A549 (cell line): ENCODE measurements at regions not wholly inside any gene's neighbourhood (a gene's known extent, or its start where the extent isn't known, plus 50 kb on each side); places are given as distances from the start of the nearest gene placed in this dataset.

ENCODE experiments used
- ATAC-seq, 2 experiments: fragments of 200-7000 bp in 1 of 2; fragments of >200 bp in 1 of 2; cut with Nextera tagmentation in 1 of 2; cut with Tn5 transposase in 1 of 2; 3 replicates each; pipeline versions ENCODE4 v1.8.0 to v1.9.1; 2018 to 2020; ENCODE audit warnings: mild to moderate bottlenecking in 1 of 2, moderate library complexity in 1 of 2
- CTCF ChIA-PET: fragments of 300-600 bp; sonication (Branson Sonifier 250); formaldehyde crosslinking; extraction: SDS; loops from one replicate; lab custom pipeline; 2021; ENCODE audit warnings: antibody characterized with exemption, inconsistent platforms; lab: Yijun Ruan, JAX
- POLR2A ChIA-PET: fragments of 350-600 bp; formaldehyde crosslinking; extraction: SDS; loops from one replicate; lab custom pipeline; 2021; ENCODE audit warnings: antibody characterized with exemption, inconsistent platforms; lab: Yijun Ruan, JAX
- DNase-seq, 2 experiments: peaks; one replicate each; pipeline versions ENCODE4 v3.0.0 to v3.0.0-alpha.2; 2011 to 2016; ENCODE audit warnings: low read depth in 1 of 2, low spot score in 1 of 2
- FAIRE-seq: peaks from 2 replicates; lab custom pipeline; 2011; peaks lifted over from hg19 to GRCh38; lab: Jason Lieb, UNC
- H3K27ac ChIP-seq, 2 experiments: fragments of >200 bp; sonication (Bioruptor Twin); formaldehyde crosslinking; 3 replicates each; pipeline ENCODE4 v1.5.1; 2016 to 2017
- H3K4me1 ChIP-seq: fragments of >200 bp; sonication (Bioruptor Twin); formaldehyde crosslinking; 3 replicates; pipeline ENCODE4 v1.6.1; 2016
- H3K4me2 ChIP-seq: fragments of >200 bp; sonication (Bioruptor Twin); formaldehyde crosslinking; 3 replicates; pipeline ENCODE4 v1.6.1; 2016
- H3K4me3 ChIP-seq: fragments of >200 bp; sonication (Bioruptor Twin); formaldehyde crosslinking; 3 replicates; pipeline ENCODE4 v1.5.1; 2016
- H3K9me3 ChIP-seq: fragments of >200 bp; sonication (Bioruptor Twin); formaldehyde crosslinking; 3 replicates; pipeline ENCODE4 v1.6.1; 2016
- CEBPB ChIP-seq, 2 experiments: fragments of >200 bp in 1 of 2; sonication (Bioruptor Twin) in 1 of 2; formaldehyde crosslinking in 1 of 2; IDR thresholded peaks; 2 replicates each; pipeline ENCODE4 v1.6.1; 2012 to 2016
- EHMT2 ChIP-seq: fragments of 200-600 bp; sonication (generic); IDR thresholded peaks from 2 replicates; pipeline ENCODE4 v1.6.1; 2016; ENCODE audit warnings: antibody characterized with exemption, low read depth, mild to moderate bottlenecking, moderate library complexity
- ELK1 ChIP-seq: fragments of 150-350 bp; IDR thresholded peaks from 2 replicates; pipeline ENCODE4 v1.6.1; 2014; ENCODE audit warnings: low read depth, mild to moderate bottlenecking, low read length
- EP300 ChIP-seq, 2 experiments: fragments of >200 bp; sonication (Bioruptor Twin); formaldehyde crosslinking; IDR thresholded peaks; 2 replicates in 1 of 2; 3 replicates in 1 of 2; pipeline ENCODE4 v1.6.1; 2016 to 2017
- FOSB ChIP-seq: fragments of 250-450 bp; sonication (Bioruptor Pico); IDR thresholded peaks from 2 replicates; pipeline ENCODE4 v1.5.0; 2020; ENCODE audit warnings: mild to moderate bottlenecking, moderate library complexity
- FOXS1 ChIP-seq: fragments of 250-450 bp; sonication (Bioruptor Pico); IDR thresholded peaks from 2 replicates; pipeline ENCODE4 v1.5.0; 2020; ENCODE audit warnings: mild to moderate bottlenecking, moderate library complexity
- HDAC2 ChIP-seq: fragments of 200-600 bp; sonication (generic); IDR thresholded peaks from 2 replicates; pipeline ENCODE4 v1.6.1; 2016
- HEYL ChIP-seq: fragments of 250-450 bp; sonication (Bioruptor Pico); IDR thresholded peaks from 2 replicates; pipeline ENCODE4 v1.8.0; 2021; ENCODE audit warnings: mild to moderate bottlenecking, moderate library complexity
- HOXA7 ChIP-seq: fragments of 250-450 bp; sonication (Bioruptor Pico); IDR thresholded peaks from 2 replicates; pipeline ENCODE4 v1.5.0; 2020; ENCODE audit warnings: mild to moderate bottlenecking, moderate library complexity
- HOXB13 ChIP-seq: fragments of 250-450 bp; sonication (Bioruptor Pico); IDR thresholded peaks from 2 replicates; pipeline ENCODE4 v1.5.0; 2020; ENCODE audit warnings: low read depth, mild to moderate bottlenecking, moderate library complexity
- HOXB5 ChIP-seq: fragments of 250-450 bp; sonication (Bioruptor Pico); IDR thresholded peaks from 2 replicates; pipeline ENCODE4 v1.5.0; 2020; ENCODE audit warnings: mild to moderate bottlenecking, moderate library complexity
- KDM5A ChIP-seq: fragments of 200-600 bp; sonication (generic); IDR thresholded peaks from 2 replicates; pipeline ENCODE4 v1.6.1; 2016; ENCODE audit warnings: antibody characterized with exemption, mild to moderate bottlenecking
- MAX ChIP-seq: IDR thresholded peaks from 2 replicates; pipeline ENCODE4 v1.6.1; 2012
- MAZ ChIP-seq: fragments of 150-350 bp; IDR thresholded peaks from 2 replicates; pipeline ENCODE4 v1.6.1; 2014; ENCODE audit warnings: antibody characterized with exemption, low read depth, low read length, borderline replicate concordance
- NFE2L2 ChIP-seq: fragments of 150-350 bp; conservative IDR thresholded peaks from 2 replicates; pipeline ENCODE4 v1.6.1; 2014; ENCODE audit warnings: low read length
- POLR2A ChIP-seq: IDR thresholded peaks from 2 replicates; pipeline ENCODE4 v1.6.1; 2012; ENCODE audit warnings: mild to moderate bottlenecking, low read length
- POLR2AphosphoS2 ChIP-seq: conservative IDR thresholded peaks from 2 replicates; pipeline ENCODE4 v1.6.1; 2012; ENCODE audit warnings: low read length, improper control_type of control experiment, inconsistent platforms
- RCOR1 ChIP-seq: fragments of 150-350 bp; IDR thresholded peaks from 2 replicates; pipeline ENCODE4 v1.6.1; 2014; ENCODE audit warnings: antibody characterized with exemption, low read length, low read depth
- REST ChIP-seq: fragments of 200-600 bp; sonication (generic); IDR thresholded peaks from 2 replicates; pipeline ENCODE4 v1.6.1; 2016; ENCODE audit warnings: antibody characterized with exemption, mild to moderate bottlenecking, moderate library complexity
- RFX5 ChIP-seq: fragments of 450-650 bp; IDR thresholded peaks from 2 replicates; pipeline ENCODE4 v1.7.1; 2014; ENCODE audit warnings: antibody characterized with exemption, mild to moderate bottlenecking, moderate library complexity
- SMC3 ChIP-seq: fragments of >200 bp; sonication (Bioruptor Twin); formaldehyde crosslinking; IDR thresholded peaks from 3 replicates; pipeline ENCODE4 v1.6.1; 2018; ENCODE audit warnings: inconsistent platforms
- SREBF2 ChIP-seq: fragments of 450-650 bp; IDR thresholded peaks from 2 replicates; pipeline ENCODE4 v1.6.1; 2014; ENCODE audit warnings: mild to moderate bottlenecking, moderate library complexity
- TFCP2L1 ChIP-seq: fragments of 250-450 bp; sonication (Bioruptor Pico); IDR thresholded peaks from 2 replicates; pipeline ENCODE4 v1.5.0; 2021; ENCODE audit warnings: mild to moderate bottlenecking
- TP53 ChIP-seq: fragments of 250-450 bp; sonication (Bioruptor Pico); IDR thresholded peaks from 2 replicates; pipeline ENCODE4 v1.5.0; 2021; ENCODE audit warnings: mild to moderate bottlenecking, moderate library complexity
- USF2 ChIP-seq: fragments of 450-650 bp; IDR thresholded peaks from 2 replicates; pipeline ENCODE4 v1.6.1; 2014; ENCODE audit warnings: antibody characterized with exemption
- ZC3H11A ChIP-seq: fragments of 450-650 bp; IDR thresholded peaks from 2 replicates; pipeline ENCODE4 v1.6.1; 2014; ENCODE audit warnings: antibody characterized with exemption, mild to moderate bottlenecking
- WGBS: methylation state at CpG from one replicate; pipeline ENCODE4 v1.1.6; 2017; ENCODE audit errors: missing lambda C conversion rate; 5-methylcytosine and 5-hydroxymethylcytosine counted together
- TF ChIP-seq, protein P1 (sequence below): IDR thresholded peaks from 2 replicates; pipeline ENCODE4 v1.6.1; 2012; ENCODE audit warnings: low read depth, borderline replicate concordance
- TF ChIP-seq, protein P2 (sequence below): fragments of >200 bp; sonication (Bioruptor Twin); formaldehyde crosslinking; IDR thresholded peaks from 3 replicates; pipeline ENCODE4 v1.6.1; 2016

DNA sequence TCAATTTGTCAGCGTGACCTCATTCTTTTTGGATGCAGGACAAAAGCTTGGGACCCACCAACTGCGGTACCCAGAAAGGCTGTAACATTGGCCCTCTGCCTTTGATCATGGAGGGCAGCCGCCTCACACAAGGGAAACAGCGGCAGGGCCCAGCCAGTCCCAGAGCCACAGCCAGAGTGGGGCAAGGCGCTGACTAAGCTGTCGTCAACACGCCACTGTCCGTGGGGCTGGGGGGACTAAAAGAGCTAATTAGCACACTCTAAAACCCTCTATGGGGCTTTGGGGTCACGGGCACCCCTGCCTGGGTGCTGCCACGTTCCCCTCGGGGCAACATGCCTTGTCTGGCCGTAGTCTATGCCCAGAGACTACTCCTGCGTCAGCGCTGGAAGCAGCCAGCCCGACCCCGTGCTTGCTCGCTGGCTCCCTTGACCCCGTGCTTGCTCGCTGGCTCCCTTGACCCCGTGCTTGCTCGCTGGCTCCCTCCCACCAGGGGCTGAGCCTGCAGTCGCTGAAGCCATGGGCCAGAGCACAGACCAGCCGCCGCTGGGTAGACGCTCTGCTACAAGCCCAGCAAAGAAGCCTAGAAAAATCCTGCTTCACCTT, 598.4 kb downstream of the MBD2 start:
- Histone ChIP-seq H3K27ac (no peak overlapping the region), H3K4me1 (no peaks in the 10 kb centered on the region), H3K4me2 (no peak overlapping the region), H3K4me3 (no peak overlapping the region)
- no peak for FAIRE-seq
- POLR2A ChIA-PET: no interaction called here
- CTCF ChIA-PET: no interaction called here
- no peak for ATAC-seq
- TF ChIP-seq FOSB: no peak
- no peak for TF ChIP-seq TP53 (CRISPR knock-in tag)
- TF ChIP-seq SMC3: no peak
- TF ChIP-seq POLR2AphosphoS2: no peak
- TF ChIP-seq, protein P1, sequence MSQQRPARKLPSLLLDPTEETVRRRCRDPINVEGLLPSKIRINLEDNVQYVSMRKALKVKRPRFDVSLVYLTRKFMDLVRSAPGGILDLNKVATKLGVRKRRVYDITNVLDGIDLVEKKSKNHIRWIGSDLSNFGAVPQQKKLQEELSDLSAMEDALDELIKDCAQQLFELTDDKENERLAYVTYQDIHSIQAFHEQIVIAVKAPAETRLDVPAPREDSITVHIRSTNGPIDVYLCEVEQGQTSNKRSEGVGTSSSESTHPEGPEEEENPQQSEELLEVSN: no peak
- no peak for TF ChIP-seq MAZ
- TF ChIP-seq HEYL (CRISPR knock-in tag): no peak
- TF ChIP-seq, protein P2, sequence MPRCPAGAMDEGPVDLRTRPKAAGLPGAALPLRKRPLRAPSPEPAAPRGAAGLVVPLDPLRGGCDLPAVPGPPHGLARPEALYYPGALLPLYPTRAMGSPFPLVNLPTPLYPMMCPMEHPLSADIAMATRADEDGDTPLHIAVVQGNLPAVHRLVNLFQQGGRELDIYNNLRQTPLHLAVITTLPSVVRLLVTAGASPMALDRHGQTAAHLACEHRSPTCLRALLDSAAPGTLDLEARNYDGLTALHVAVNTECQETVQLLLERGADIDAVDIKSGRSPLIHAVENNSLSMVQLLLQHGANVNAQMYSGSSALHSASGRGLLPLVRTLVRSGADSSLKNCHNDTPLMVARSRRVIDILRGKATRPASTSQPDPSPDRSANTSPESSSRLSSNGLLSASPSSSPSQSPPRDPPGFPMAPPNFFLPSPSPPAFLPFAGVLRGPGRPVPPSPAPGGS: no peak
- no peak for TF ChIP-seq FOXS1 (CRISPR knock-in tag)
- TF ChIP-seq HOXB13 (CRISPR knock-in tag): no peak
- TF ChIP-seq CEBPB (IDR thresholded peaks at IDR 0.05): no peak
- TF ChIP-seq EP300 (IDR thresholded peaks at IDR 0.05): no peak
- no peak for TF ChIP-seq KDM5A
- no peak for TF ChIP-seq EHMT2
- no peak for TF ChIP-seq REST
- no peak for TF ChIP-seq RCOR1
- TF ChIP-seq MAX: no peak
- no peak for TF ChIP-seq ELK1
- TF ChIP-seq POLR2A: no peak
- TF ChIP-seq SREBF2: no peak
- TF ChIP-seq, all 56 proteins: peak for 0
- no peaks in the 10 kb centered on the region for H3K9me3 ChIP-seq
- 31% methylated on average over 8 of the region's 25 CpGs for WGBS
- no peak for DNase-seq

GRCh38 chr18:53610957-53611356, 613.5 kb downstream of the MBD2 start:
- WGBS: 10% methylated on average over 1 of the region's 1 CpG
- no peak for FAIRE-seq

More at GRCh38 chr18:53610957-53611356, 613.5 kb downstream of the MBD2 start:
- ATAC-seq: no peak
- CTCF ChIA-PET: no interaction called here
- Histone ChIP-seq H3K9me3 (no peaks in the 10 kb centered on the region), H3K27ac (no peak overlapping the region), H3K4me2 (no peak overlapping the region), H3K4me3 (no peak overlapping the region), H3K4me1 (no peaks in the 10 kb centered on the region)
- no peak for DNase-seq
- no peak for TF ChIP-seq HDAC2
- no peak for TF ChIP-seq TFCP2L1
- TF ChIP-seq POLR2AphosphoS2: no peak
- no peak for TF ChIP-seq HOXA7 (CRISPR knock-in tag)
- no peak for TF ChIP-seq USF2
- TF ChIP-seq ZC3H11A: no peak
- no peak for TF ChIP-seq RFX5
- TF ChIP-seq POLR2A: no peak
- TF ChIP-seq HOXB5 (CRISPR knock-in tag): no peak
- no peak for TF ChIP-seq NFE2L2
- no peak for TF ChIP-seq EHMT2
- no peak for TF ChIP-seq SREBF2
- POLR2A ChIA-PET: no interaction called here
